Peyer's patch (tissue), 4 donors: ENCODE measurements at regions not wholly inside any gene's neighbourhood (a gene's known extent, or its start where the extent isn't known, plus 50 kb on each side); places are given as distances from the start of the nearest gene placed in this dataset.

ENCODE experiments used
- CTCF ChIP-seq, 6 experiments: fragments of 450-650 bp in 4 of 6; fragments of 200-600 bp in 2 of 6; sonication (generic) in 1 of 6; IDR thresholded peaks; one replicate each; pipeline ENCODE4 v1.5.1; 2017 to 2019; ENCODE audit warnings: antibody characterized with exemption in 6 of 6, mild to moderate bottlenecking in 3 of 6, moderate library complexity in 1 of 6
- POLR2A ChIP-seq, 2 donors: fragments of 450-650 bp; IDR thresholded peaks; one replicate each; pipeline ENCODE4 v1.5.1; 2017; ENCODE audit warnings: antibody characterized with exemption in 2 of 2, mild to moderate bottlenecking in 2 of 2, moderate library complexity in 2 of 2

- TF ChIP-seq CTCF (IDR thresholded peaks at IDR 0.05) (no peak), POLR2A (IDR thresholded peaks at IDR 0.05) (no peak)
Observed at GRCh38 chr4:31192341-31192740, 472.2 kb downstream of the PCDH7 start.
